TTC549 (cell line): ENCODE measurements at regions not wholly inside any gene's neighbourhood (a gene's known extent, or its start where the extent isn't known, plus 50 kb on each side); places are given as distances from the start of the nearest gene placed in this dataset.

Experiments used
- FAIRE-seq: peaks from 2 replicates; lab custom pipeline; 2012; peaks lifted over from hg19 to GRCh38; lab: Jason Lieb, UNC

DNA sequence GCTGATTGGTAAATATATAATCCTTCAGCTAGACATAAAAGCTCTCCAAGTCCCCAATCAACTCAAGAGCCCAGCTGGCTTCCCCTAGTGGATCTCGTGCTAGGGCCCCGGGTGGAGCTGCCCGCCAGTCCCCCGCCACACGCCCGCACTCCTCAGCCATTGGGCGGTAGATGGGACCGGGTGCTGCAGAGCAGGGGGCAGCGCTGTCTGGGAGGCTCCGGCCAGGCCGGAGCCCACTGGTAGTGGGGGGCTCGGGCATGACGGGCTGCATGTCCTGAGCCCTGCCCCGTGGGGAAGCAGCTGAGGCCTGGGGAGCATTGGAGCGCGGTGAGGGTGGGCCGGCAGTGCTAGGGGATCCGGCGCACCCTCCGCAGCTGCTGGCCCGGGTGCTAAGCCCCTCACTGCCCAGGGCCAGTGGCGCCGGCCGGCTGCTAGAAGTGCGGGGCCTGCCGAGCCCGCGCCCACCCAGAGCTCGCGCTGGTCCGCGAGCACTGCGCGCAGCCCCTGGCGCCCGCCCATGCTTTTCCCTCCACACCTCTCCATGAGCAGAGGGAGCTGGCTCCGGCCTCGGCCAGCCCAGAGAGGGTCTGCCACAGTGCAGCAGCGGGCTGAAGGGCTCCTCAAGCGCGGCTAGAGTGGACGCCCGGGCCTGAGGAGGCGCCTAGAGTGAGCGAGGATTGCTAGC is 1680.6 kb upstream of the RAG2 start:
- FAIRE-seq: no peak

DNA sequence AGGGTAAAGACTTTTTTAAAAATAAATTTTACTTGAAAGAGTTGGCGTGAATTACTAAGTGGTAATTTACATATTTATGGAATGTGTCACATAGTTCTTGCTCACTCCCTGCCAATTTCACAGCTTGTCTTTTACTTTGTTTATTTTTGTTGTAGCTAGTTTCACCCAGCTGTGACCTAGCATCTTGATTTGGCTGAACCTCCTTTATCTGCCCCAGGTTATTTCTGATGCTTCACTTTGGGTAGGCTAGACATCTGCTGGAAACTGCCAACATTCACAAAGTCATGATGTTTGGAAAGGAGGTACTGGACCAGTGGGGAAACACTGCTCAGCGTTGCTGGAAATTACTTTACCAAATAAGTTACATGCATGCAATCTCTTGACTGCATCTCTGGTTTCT is 1676.0 kb upstream of the RAG2 start:
- FAIRE-seq: no peak

DNA sequence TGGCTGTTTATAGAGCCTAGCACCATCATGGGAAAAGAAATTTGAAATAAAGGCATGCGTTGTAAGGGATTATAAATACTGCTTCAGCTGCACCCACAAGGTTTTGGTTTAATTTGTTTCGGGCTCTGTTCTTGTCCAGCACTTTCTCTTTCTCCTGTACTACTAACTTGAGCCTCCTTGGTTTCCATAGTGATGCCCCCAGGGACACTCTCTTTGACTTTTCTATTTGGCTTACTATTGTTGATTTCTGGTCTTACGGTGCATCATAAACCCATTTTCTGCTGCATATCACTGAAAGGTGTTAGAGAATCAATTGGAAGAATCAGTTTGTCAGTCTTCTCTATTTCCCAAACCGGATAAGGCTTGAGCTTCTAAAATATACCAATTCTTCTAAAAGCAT is 1674.3 kb upstream of the RAG2 start:
- no peak for FAIRE-seq

DNA sequence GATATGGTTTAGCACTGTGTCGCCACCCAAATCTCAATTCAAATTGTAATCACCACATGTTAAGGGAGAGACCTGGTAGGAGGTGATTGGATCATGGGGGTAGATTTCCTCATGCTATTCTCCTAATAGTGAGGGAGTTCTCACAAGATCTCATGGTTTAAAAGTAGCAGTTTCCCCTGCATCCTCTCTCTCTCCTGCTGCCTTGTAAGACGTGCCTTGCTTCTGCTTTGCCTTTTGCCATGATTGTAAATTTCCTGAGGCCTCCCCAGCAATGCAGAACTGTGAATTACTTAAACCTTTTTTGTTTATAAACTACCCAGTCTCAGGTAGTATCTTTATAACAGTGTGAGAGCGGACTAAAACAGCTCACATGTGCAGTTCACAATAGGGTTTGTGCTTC is 1668.7 kb upstream of the RAG2 start:
- no peak for FAIRE-seq

DNA sequence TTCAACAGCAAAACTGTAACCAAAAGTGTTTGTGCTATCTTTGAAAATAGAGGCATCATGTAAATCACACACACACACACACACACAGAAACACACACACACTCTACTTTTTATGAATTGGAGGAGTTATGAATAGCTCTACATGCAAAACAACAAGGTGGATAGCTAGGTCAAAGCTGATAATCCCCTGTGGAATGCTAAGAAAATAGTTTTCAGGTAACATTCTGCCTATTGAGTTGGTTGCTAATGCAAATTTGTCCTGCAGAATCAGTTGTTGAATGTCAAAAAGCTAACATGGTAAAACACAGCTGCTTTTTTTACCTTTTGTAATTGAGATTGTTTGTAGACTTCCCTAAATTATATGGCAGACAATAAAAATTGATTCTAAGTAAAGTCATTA is 1658.4 kb upstream of the RAG2 start:
- no peak for FAIRE-seq

DNA sequence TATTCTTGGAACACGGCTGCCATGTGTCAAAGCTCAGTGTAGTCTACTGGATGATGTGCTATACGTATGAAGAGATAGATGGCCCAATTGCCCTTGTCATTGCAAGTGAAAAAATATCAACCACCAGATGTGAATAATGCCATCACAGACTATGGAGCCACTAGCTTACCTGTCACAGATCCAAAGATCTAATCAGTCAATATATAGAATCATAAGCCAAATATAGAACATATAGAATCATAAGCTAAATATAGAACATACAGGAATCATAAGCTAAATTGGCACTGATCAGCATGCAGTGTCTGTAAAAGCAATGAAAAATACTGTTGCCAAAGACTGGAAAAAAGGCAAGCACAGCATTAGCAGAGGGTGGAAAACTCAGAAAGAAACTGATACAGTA is 1656.9 kb upstream of the RAG2 start:
- no peak for FAIRE-seq

DNA sequence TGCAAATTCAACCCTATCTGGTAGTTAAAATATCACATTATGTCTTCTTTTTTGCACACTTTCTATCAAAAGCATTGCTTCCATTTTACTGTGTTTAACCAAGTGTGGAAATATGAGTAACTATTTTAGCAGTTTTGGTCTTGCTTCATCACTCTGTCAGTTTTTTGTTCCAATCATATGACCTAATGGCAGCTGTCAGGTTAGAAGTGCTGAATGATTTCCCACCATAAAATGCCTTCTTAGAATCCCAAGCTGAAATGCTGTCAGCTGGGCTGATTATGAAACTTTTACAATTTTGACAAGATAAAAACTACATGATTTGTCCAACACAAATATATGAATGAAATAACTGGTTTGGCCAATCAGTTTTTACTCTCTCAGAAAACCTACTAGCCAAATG is 1654.6 kb upstream of the RAG2 start:
- FAIRE-seq: no peak

DNA sequence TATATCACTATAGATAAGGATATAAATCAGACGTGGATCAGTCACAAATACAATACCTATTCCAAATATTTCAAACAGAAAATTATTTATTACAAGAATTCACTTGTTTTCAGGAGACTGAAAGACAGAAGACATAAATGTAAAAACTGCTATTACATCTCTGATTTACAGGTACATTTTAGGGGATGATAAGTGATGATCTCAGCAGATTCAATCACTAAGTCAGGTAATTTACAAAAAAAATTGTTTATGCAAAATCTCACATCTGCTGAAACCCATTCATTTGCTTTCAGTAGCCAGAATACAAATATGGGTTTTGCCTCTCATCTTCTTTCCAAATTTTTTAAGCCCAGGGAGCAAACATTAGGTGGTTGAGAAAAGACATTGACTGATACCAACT is 1648.4 kb upstream of the RAG2 start:
- FAIRE-seq: no peak

DNA sequence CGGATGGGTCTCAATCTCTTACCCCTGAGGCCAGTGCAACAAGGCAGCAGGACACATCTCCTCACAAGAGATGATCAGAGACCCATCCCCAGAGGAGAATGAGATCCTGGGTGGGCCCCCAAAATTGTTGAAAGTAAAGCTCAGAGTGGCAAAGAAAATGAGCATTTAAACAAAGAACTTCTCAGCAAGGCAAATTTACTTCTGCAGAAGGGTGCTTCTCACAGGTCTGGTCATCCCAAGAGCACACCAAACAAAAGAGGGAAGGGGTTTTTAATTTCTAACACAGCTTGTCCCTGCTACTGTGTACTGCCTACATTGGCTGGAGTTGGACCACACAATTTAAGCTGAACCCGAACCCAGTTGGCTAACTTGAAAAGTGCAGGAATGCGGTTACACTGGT is 1628.6 kb upstream of the RAG2 start:
- FAIRE-seq: no peak

DNA sequence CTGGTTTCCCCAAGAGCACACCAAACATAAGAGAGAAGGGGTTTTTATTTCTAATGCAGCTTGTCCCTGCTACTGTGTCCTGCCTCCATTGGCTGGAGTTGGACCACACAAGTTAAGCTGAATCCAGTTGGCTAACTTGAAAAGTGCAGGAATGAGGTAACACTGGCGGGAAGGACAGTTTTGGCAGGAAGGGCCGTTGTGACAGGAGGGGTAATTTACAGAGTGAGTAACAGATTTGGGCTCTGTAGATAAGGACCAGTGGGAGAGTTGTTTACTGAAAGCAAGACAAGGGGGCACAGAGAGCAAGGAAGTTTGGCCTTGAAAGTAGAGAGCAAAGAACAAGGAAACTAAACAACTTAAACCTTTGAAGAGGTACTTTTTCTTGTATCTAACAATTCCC is 1623.3 kb upstream of the RAG2 start:
- no peak for FAIRE-seq

DNA sequence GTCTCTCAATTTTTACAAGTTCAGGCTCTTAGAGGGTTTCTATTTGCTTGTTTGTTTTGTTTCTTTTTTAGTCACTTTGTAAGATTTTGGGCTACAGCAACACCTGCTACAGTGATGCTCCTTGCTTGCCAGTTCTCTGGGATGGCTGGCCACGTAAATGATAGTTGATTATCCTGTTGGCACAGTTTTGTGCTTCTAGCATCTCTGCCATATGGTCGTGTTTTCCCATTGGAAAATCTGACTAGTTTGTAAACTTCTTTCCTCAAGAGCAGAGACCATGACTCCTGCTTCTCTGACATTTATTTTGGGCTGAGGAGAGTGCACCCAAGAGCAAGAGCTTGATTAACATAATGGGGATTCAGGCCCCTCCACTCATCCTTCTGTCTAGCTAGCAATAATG is 1621.6 kb upstream of the RAG2 start:
- FAIRE-seq: no peak

DNA sequence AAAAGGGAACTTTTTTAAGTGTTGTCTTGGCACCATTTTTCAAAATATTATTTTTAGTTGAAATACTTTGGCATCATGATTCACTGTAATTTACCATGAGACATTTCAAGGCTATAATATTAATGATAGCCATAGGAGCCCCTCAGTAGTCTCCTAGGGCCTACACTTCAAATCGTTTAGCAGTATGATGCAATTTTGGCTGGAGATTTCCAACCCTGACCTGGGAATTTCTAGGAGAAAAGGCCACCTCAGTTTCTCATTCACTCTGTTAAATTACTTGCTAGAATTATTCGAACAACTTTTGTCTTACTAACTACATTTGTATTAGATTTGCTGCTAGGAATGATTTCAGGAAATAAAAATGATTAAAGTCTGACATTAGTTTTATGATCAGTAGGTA is 1610.9 kb upstream of the RAG2 start:
- no peak for FAIRE-seq

DNA sequence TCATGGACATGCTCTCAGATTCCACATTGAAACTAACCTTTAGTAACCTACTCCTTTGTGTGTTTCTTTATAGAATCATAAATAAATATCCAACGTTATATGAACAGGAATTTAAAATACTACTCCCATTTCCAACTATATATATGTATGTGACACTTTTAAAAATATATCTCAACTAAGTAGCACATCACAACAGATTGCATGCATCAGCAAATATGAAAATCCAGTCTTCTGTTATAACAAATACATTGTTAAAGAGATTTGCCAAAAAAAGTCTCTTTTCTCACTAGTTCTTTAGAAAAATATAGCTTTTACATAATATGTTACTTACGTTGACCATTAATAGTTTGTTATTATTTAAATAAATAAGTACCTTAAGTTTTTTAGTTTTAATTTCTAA is 1608.6 kb upstream of the RAG2 start:
- no peak for FAIRE-seq

DNA sequence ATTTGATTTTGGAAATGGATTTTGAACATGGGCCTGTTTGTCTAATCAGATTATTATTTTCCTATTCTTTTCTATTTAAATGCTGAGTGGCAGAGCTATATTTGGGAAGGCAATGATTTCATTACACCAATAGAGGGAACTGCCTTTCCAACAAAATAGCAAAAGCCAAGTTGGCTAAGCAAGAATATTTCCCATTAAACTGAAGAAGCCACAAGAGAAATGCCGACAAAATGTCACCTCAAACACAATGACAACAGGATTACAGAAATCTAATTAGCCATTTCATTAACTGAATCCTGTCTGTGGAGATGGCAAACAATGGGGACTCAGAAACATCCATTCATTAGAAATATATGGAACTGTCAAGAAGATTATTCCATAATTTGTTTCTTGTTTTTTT is 1593.1 kb upstream of the RAG2 start:
- no peak for FAIRE-seq

DNA sequence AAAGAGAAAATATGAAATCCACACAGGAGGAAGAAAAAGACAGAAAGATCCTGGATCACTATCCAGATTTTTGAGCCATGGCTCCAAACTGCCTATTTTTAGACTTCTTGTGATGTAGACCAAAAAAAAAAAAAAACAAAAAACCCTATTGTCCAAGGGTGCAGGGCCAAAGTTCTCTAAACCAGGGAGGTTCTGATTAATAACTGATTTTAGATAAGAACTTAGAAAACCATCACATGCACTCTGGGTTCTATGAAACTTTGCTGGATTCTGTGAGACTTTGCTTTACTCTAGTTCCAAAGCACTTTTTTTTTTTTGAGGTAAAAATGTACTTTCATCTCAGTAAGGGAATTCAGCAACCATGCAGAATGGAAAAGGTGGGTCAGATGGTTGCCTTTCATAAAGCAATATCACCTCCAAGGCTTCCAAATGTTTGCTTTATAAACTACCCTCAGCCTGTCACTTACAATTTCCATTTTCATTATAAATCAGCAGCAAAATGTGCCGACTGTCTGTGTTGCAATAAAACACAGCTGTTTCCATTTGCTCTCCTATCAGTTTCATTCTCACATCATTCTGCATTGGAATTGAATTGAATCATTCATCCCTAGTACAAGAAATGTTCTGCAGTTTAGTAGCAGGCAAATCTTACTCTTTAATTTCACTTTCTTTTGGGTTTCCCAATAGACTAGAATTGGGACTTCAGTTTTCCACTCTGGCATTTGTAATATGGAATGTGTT is 1584.3 kb upstream of the RAG2 start:
- no peak for FAIRE-seq

DNA sequence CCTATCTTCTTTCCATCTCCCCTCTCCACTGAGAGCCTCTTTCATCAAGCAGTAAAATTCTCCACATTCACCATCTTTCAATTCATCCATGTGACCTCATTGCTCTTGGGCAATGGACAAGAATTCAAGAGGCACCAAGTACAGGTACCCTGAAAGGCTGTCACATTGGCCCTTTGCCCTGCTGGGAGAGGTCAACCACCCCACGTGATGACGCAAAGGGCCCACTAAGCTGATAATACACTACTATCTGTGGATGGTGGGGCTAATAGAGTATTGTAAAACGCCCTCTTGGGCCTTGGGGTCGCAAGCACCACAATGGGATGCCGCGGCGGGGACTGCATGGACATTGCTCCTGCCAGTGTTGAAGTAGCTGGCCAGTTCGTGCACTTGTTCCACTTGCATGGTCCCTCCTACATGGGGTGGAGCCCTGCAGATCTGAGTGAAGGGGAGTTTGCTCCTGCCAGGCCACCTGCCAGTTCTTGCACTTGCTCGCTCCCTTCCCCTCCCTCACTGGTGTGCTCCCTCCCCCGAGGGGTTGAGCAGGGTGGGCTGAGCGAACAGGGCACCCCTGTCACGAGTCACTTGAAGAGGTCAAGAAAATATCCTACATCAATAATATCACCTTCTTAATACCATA is 1578.8 kb upstream of the RAG2 start:
- FAIRE-seq: no peak

DNA sequence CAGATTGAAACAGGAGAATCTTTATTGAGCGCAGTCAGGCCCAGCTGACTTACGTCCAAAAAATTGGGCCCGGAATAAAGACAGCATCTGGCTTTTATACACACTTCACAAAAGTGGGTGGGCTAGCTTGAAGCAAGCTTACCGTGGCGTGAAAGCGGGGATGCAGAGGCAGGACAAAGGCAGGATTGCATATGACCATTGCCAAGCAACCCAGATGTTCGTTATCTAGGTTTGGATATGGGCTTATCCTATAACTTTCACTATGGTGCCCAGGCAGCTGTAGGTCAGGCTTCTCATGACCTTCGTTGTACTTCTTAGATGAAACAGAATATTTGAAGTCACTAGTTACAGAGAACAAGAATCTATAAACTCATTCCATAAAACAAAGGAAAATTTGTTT is 1575.6 kb upstream of the RAG2 start:
- FAIRE-seq: no peak

DNA sequence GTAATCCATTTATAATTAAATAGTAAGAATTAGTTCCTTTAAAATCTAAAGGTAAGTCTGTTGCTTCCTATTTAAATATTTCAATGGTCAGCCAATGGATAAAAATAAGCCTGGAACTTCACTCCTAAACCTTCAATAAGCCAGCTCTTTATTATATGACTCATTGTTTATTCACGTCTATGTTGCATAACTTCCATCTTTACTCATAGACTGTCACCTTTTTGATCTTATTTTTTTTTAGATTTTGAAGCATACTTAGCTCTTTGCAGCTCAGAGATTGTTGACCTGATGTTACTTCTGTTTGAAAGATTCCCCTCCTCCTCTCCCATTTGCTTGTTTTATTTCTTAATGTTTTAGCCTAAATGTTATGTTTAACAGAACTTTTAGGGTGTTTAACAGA is 1571.2 kb upstream of the RAG2 start:
- FAIRE-seq: no peak

DNA sequence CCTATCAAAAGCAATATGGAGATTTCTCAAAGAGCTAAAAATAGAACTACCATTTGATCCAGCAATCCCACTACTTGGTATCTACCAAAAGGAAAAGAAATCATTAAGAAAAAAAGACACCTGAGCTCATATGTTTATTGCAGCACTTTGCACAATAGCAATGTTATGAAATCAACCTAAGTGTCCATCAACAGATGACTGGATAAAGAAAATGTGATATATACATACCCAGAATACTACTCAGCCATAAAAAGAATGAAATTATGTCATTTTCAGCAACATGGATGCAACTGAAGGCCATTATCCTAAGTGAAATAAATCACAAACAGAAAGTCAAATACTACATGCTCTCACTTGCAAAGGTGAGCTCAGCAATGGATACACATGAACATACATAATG is 1565.5 kb upstream of the RAG2 start:
- FAIRE-seq: no peak

DNA sequence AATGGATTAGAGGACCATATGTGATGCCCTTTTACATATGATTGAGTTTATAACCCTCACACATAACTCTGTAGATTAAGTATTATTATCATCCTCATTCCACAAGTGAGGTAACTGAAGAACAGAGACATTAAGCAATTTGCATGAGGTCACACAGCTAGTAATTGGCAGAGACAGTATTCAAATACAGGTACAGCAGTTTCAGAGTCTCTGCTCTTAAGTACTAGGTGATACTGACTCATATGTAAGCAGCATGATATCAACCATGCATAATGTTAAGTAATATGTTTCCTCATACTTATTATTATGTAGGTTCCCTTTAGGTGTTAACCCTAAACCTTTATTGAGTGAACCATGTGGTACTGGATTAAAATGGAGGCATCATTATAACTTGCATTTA is 1562.4 kb upstream of the RAG2 start:
- FAIRE-seq: no peak

DNA sequence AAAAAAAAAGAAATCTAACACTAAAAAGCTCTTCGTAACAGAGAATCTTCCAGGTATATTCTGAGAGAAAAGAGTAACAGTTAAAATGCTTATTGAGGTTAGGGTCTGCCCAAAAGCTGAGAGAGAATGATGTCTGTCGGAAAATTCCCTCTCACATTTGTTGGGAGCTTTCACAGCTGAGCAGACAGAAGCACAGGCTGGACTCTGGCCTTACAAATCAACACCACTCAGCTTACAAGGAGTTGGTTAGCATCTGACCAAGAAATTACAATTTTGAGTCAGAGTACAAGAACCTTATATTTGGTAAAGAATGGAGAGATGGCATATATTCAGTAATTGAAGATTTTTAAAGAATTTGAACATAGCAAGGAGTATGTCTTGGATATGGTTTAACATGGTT is 1561.0 kb upstream of the RAG2 start:
- no peak for FAIRE-seq

DNA sequence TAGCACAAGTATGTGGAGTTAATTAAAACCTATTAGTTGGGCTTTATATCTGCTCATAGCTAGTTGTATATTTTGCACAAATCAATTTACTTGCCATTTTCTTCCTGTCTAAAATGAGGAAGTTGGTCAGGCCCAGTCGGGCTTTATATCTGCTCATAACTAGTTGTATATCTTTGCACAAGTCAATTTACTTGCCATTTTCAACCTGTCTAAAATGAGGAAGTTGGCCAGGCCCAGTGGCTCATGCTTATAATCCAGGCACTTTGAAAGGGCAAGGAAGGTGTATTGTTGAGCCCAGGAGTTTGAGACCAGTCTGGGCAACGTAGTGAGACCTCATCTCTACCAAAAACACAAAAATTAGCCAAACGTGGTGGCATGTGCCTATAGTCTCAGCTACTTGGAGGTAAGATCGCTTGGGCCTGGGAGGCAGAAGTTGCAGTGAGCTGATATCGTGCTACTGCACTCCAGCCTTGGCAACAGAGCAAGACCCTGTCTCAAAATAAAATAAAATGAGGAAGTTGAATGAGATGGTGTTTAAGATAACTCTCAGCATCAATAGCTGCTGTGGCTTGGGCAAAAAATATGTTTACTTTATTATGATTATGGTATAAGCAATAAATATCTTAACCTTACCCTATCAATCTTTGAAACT is 1558.6 kb upstream of the RAG2 start:
- FAIRE-seq: no peak

DNA sequence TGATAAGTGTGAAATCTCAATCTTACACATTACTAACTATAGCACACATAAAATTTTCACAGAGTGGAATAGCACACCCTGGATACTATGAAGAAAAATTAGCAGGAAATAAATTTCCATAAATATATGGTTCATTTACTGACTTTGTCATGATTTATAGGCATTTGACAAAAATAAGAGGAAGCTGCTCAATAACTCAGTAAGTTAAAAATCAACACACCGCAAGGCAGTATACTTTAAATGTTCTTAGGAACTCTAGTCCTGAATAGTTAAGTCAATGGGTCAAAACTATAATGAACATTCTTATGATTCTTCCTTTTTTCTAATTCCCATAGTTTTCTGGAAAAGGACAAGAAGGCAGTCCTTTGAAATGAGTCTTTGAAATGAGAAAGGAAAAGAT is 1557.8 kb upstream of the RAG2 start:
- FAIRE-seq: no peak
